ENCODE measurements at regions not wholly inside any gene's neighbourhood (a gene's known extent, or its start where the extent isn't known, plus 50 kb on each side); places are given as distances from the start of the nearest gene placed in this dataset.

DNA sequence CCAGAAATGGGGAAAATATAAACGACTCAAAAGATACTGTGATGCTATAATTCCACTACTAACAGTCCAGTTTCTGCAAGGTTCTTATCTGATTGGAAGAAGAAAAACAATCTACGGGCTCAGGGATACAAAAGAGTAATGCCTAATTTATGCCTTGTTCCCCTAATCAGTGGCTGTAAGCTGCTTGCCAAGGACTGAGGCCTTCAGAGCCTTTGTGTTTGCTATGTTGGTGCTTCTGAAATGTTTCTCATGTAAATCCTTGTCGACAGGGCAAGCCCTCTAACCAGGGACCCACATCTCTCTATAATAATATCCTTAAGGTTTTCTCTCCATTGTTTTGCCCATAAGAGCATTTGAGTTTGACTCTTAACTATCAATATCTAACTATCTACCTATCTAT, 89.7 kb upstream of the CLDN10 start:
- Histone ChIP-seq H4K20me1 (ENCODE audit: control insufficient read depth, extremely low read depth, insufficient read depth, low read length) (no peaks in the 10 kb centered on the region), H3K27me3 (ENCODE audit: control insufficient read depth, insufficient read depth, low read length) (no peaks in the 10 kb centered on the region), H3K4me3 (replicated peaks in 1 of 4; ENCODE audit: control extremely low read depth in 1 of 4, insufficient read depth in 1 of 4, low read depth in 3 of 4, low read length in 4 of 4) (no peak overlapping the region), H2AFZ (ENCODE audit: low read length) (no peak overlapping the region), H3K79me2 (ENCODE audit: control insufficient read depth, insufficient read depth, low read length) (no peaks in the 10 kb centered on the region), H3K27ac (ENCODE audit: insufficient read depth, low read length) (no peak overlapping the region), H3K9ac (ENCODE audit: insufficient read depth, low read length) (no peak overlapping the region), H3K9me3 (ENCODE audit: control insufficient read depth, insufficient read depth, low read depth, low read length) (no peaks in the 10 kb centered on the region), H3K36me3 (ENCODE audit: control insufficient read depth, insufficient read depth, low read length) (no peaks in the 10 kb centered on the region), H3K4me2 (ENCODE audit: extremely low read depth, insufficient read depth, low read length) (no peak overlapping the region), H3K4me1 (ENCODE audit: control insufficient read depth, extremely low read depth, insufficient read depth, low read length) (no peaks in the 10 kb centered on the region)
- DNase-seq (ENCODE audit: low read depth in 2 of 2) = no peak
- TF ChIP-seq EZH2 (IDR thresholded peaks at IDR 0.05; ENCODE audit: low read length, missing control alignments) = no peak
- TF ChIP-seq, protein P1, sequence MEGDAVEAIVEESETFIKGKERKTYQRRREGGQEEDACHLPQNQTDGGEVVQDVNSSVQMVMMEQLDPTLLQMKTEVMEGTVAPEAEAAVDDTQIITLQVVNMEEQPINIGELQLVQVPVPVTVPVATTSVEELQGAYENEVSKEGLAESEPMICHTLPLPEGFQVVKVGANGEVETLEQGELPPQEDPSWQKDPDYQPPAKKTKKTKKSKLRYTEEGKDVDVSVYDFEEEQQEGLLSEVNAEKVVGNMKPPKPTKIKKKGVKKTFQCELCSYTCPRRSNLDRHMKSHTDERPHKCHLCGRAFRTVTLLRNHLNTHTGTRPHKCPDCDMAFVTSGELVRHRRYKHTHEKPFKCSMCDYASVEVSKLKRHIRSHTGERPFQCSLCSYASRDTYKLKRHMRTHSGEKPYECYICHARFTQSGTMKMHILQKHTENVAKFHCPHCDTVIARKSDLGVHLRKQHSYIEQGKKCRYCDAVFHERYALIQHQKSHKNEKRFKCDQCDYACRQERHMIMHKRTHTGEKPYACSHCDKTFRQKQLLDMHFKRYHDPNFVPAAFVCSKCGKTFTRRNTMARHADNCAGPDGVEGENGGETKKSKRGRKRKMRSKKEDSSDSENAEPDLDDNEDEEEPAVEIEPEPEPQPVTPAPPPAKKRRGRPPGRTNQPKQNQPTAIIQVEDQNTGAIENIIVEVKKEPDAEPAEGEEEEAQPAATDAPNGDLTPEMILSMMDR (conservative IDR thresholded peaks at IDR 0.05 in 1 of 2, IDR thresholded peaks at IDR 0.05 in 1 of 2; ENCODE audit: low read depth in 1 of 2, low read length in 2 of 2) = no peak

DNA sequence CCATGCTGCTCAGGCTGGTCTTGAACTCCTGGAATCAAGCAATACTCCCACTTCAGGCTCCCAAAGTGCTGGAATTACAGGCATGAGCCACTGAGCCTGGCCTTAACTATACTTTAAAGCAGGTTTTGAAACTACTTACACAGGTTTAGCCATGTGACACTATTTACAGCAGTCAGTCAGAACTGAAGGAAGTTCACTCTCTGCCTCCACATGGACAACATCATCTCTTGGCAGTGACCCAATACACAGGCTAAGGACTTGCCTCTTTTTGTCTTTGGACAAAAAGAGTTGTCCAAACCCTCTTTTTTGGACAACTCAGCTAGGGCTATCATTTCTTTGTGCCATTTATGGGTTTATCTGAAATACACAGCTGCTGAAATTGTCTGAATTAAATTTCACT, 89.0 kb upstream of the CLDN10 start:
- Histone ChIP-seq H3K4me1 (ENCODE audit: control insufficient read depth, extremely low read depth, insufficient read depth, low read length) (no peaks in the 10 kb centered on the region), H2AFZ (ENCODE audit: low read length) (no peak overlapping the region), H3K27ac (ENCODE audit: insufficient read depth, low read length) (no peak overlapping the region), H3K4me3 (replicated peaks in 1 of 4; ENCODE audit: control extremely low read depth in 1 of 4, insufficient read depth in 1 of 4, low read depth in 3 of 4, low read length in 4 of 4) (no peak overlapping the region), H4K20me1 (ENCODE audit: control insufficient read depth, extremely low read depth, insufficient read depth, low read length) (no peaks in the 10 kb centered on the region), H3K4me2 (ENCODE audit: extremely low read depth, insufficient read depth, low read length) (no peak overlapping the region), H3K27me3 (ENCODE audit: control insufficient read depth, insufficient read depth, low read length) (no peaks in the 10 kb centered on the region), H3K9me3 (ENCODE audit: control insufficient read depth, insufficient read depth, low read depth, low read length) (no peaks in the 10 kb centered on the region), H3K36me3 (ENCODE audit: control insufficient read depth, insufficient read depth, low read length) (no peaks in the 10 kb centered on the region), H3K9ac (ENCODE audit: insufficient read depth, low read length) (no peak overlapping the region), H3K79me2 (ENCODE audit: control insufficient read depth, insufficient read depth, low read length) (no peaks in the 10 kb centered on the region)
- TF ChIP-seq EZH2 (IDR thresholded peaks at IDR 0.05; ENCODE audit: low read length, missing control alignments) = no peak
- TF ChIP-seq, protein P1 (conservative IDR thresholded peaks at IDR 0.05 in 1 of 2, IDR thresholded peaks at IDR 0.05 in 1 of 2; ENCODE audit: low read depth in 1 of 2, low read length in 2 of 2) = no peak
- no peak for DNase-seq (ENCODE audit: low read depth in 2 of 2)

DNA sequence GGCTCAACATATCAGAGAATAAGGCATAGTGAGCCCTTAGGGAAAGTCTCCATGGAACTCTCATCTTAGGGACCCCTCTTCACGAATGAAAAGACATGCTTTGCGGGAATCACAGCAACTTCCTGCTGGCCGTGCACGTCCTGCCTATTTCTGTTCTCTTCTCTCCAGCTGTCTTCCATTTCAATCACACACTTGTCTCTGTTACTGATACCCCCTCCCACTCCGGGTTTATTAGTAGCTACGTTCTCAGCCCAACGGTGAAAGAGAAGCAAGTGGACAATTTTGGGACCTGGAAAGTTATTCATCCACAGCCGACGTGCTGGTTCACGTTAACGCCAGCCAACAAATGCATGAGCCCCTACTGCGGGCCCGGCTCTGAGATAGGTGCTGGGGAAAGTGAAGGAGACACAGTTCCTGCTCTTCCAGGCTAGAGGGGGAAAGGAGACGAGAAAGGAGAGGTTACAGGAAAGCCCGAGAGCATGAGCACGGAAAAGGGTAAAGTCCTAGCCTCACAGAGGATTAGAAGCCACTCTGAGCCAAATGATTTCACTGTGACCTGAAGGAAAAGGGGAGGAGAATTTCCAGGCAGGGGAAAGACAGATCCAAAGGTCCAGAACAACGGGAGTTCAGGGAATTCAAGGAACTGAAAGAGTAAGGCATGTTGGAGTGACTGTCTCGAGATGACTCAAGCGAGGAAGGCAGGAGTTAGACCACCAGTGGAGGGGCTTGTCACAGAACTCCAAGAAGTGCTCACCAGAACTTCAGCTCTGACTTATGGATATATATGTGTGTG, 81.8 kb upstream of the CLDN10 start:
- Histone ChIP-seq H3K79me2 (ENCODE audit: control insufficient read depth, insufficient read depth, low read length) (no peaks in the 10 kb centered on the region), H3K36me3 (ENCODE audit: control insufficient read depth, insufficient read depth, low read length) (no peaks in the 10 kb centered on the region), H3K9ac (ENCODE audit: insufficient read depth, low read length) (no peak overlapping the region), H2AFZ (ENCODE audit: low read length) (peak overlapping the region; percentile 30), H3K9me3 (ENCODE audit: control insufficient read depth, insufficient read depth, low read depth, low read length) (no peaks in the 10 kb centered on the region), H3K4me2 (ENCODE audit: extremely low read depth, insufficient read depth, low read length) (no peak overlapping the region), H3K27me3 (ENCODE audit: control insufficient read depth, insufficient read depth, low read length) (peaks cover 6% of the 10 kb centered on the region), H3K4me3 (replicated peaks in 1 of 4; ENCODE audit: control extremely low read depth in 1 of 4, insufficient read depth in 1 of 4, low read depth in 3 of 4, low read length in 4 of 4) (no peak overlapping the region), H3K27ac (ENCODE audit: insufficient read depth, low read length) (no peak overlapping the region), H3K4me1 (ENCODE audit: control insufficient read depth, extremely low read depth, insufficient read depth, low read length) (no peaks in the 10 kb centered on the region), H4K20me1 (ENCODE audit: control insufficient read depth, extremely low read depth, insufficient read depth, low read length) (no peaks in the 10 kb centered on the region)
- no peak for DNase-seq (ENCODE audit: low read depth in 2 of 2)
- TF ChIP-seq EZH2 (IDR thresholded peaks at IDR 0.05; ENCODE audit: low read length, missing control alignments) = no peak
- TF ChIP-seq, protein P1 (conservative IDR thresholded peaks at IDR 0.05 in 1 of 2, IDR thresholded peaks at IDR 0.05 in 1 of 2; ENCODE audit: low read depth in 1 of 2, low read length in 2 of 2) = no peak
